ENCODE measurements at regions not wholly inside any gene's neighbourhood (a gene's known extent, or its start where the extent isn't known, plus 50 kb on each side); places are given as distances from the start of the nearest gene placed in this dataset.

GRCh38 chr5:56507351-56507930 is 274.3 kb upstream of the ANKRD55 start:
- ChIA-PET CTCF (no interaction called here), POLR2A (no interaction called here)
- no peak for TF ChIP-seq CTCF (IDR thresholded peaks at IDR 0.05; ENCODE audit: control extremely low read depth, extremely low read depth, low read depth, missing control alignments)
- no peak for DNase-seq (ENCODE audit: extremely low spot score)

DNA sequence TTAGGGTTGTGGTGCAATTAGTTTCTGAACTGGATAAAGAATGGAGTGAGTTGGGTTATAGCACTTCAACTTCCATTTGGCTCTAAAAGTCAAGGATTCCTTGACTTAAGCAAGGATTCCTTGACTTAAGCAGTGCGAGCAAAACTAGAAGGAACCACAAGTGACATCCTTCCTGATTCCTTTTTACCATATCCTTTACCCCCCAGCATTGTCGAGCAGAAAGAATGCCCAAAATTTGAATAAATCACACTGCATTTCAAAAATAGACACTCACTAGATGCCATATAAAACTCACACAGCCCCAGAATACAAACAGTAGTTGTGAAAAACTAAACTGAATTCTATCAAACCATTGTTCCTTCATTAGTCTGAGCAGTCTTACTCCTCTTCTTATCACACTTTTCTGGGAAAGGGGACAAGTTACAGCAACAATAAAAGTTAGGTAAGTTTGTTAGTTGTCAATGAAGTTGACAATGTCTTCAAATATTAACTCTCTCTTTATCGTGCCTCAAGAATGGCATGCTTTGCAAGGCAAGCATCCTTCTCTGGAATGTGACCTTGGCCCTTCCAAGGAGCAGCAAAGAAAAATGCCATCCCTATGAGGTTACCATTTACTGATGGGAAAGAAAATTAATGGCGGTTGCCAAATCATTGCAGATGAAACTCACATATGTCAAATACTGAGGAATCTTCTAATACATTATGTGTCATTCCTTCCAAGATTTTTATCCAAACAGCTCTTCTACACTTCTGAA is 273.3 kb upstream of the ANKRD55 start:
- ChIA-PET CTCF (no interaction called here), POLR2A (no interaction called here)
- no peak for TF ChIP-seq CTCF (IDR thresholded peaks at IDR 0.05; ENCODE audit: control extremely low read depth, extremely low read depth, low read depth, missing control alignments)
- DNase-seq (ENCODE audit: extremely low spot score), result no peak

DNA sequence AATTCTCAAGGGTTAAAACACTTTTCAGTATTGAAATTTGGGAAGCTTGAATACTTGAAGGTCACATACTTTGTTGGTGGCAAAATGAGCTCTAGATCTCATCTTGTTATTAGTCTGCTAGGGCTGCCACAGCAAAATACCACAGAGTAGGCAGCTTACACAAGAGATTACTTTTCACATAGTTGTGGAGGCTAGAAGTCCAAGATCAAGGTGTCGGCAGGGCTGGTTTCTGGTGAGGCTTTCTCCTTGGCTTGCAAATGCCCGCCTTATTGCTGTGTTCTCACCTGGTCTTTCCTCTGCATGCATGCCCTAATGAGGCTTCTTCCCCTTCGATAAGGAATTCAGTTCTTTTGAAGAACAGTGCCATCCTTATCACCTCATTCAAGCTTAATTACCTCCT is 270.8 kb upstream of the ANKRD55 start:
- ChIA-PET POLR2A (no interaction called here), CTCF (interaction anchor here (2.4 kb wide), 1 partner anchor 14 kb away, joined by 7 read pairs; no protein-coding TSS in a partner anchor)
- no peak for TF ChIP-seq CTCF (IDR thresholded peaks at IDR 0.05; ENCODE audit: control extremely low read depth, extremely low read depth, low read depth, missing control alignments)
- no peak for DNase-seq (ENCODE audit: extremely low spot score)

DNA sequence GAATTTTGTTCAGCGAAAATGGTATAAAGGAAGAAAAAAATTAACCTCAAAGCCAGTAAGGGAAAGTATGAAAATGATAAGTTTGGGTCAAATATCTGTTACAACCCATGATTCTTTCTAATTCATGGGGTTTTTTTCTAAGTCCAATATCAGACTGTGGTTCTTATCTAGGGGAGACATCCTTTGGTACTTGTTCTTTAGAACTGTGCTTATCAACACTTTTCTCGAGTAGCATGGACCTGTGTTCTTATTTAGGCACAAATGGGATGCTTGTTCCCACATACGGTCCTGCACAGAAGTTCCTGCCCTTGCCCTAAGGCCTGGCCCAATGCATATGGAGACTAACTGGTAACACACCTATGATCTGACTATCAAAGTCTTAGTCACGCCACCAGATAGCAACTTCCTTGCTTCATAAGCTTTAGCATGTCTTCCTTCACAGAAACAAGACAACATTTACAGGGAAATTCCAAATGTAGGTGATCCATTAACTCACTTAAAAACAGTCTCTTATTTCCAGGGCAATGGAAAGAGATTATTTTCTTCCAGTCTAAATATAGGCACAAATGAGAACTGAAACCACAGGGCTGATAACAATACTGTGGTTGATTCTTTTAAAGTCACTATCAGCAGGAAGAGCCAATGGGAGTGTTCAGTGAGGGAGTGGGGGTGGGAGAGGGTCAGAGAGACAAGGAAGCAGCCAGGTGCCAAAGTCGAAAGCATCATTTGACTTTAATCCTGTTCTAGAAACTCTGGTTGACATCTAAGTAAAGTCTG is 268.8 kb upstream of the ANKRD55 start:
- CTCF ChIA-PET, result no interaction called here
- no peak for DNase-seq (ENCODE audit: extremely low spot score)
- no peak for TF ChIP-seq CTCF (IDR thresholded peaks at IDR 0.05; ENCODE audit: control extremely low read depth, extremely low read depth, low read depth, missing control alignments)
- POLR2A ChIA-PET, result no interaction called here

- DNase-seq (ENCODE audit: extremely low spot score), result no peak
- ChIA-PET POLR2A (no interaction called here), CTCF (no interaction called here)
- TF ChIP-seq CTCF (IDR thresholded peaks at IDR 0.05; ENCODE audit: control extremely low read depth, extremely low read depth, low read depth, missing control alignments), result no peak
Observed at GRCh38 chr5:56499901-56500300, 266.8 kb upstream of the ANKRD55 start.

DNA sequence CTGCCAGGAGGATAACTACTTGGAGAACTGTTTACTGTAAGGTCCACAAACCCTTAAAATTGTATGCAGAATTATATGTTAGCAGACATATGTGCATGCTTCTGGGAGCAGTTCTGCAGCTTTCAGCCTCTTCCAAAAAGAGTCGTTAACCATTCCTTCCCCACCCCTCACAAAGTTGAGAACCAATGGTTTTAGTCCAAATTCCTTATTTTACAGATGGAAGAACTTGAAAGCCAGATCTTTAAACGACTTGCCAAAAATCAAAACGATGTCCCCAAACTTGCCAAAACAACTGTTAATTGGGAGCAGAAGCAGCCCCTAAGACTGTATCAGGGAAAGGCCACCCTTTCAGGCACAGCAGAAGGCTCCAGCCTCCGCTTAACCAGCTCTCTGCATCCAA is 266.4 kb upstream of the ANKRD55 start:
- CTCF ChIA-PET, result no interaction called here
- no peak for DNase-seq (ENCODE audit: extremely low spot score)
- POLR2A ChIA-PET, result no interaction called here
- TF ChIP-seq CTCF (IDR thresholded peaks at IDR 0.05; ENCODE audit: control extremely low read depth, extremely low read depth, low read depth, missing control alignments), result no peak

Data from GM10248 (cell line).